ENCODE measurements at regions not wholly inside any gene's neighbourhood (a gene's known extent, or its start where the extent isn't known, plus 50 kb on each side); places are given as distances from the start of the nearest gene placed in this dataset.

GRCh38 chr18:67134911-67135310 is 381.6 kb downstream of the DSEL start:
- TF ChIP-seq SP1 (IDR thresholded peaks at IDR 0.05; ENCODE audit: low read depth) (no peak), SRF (IDR thresholded peaks at IDR 0.05; ENCODE audit: low read depth) (no peak), EZH2 (IDR thresholded peaks at IDR 0.05) (no peak), CTCF (IDR thresholded peaks at IDR 0.05 in 2 of 3, conservative IDR thresholded peaks at IDR 0.05 in 1 of 3; ENCODE audit: borderline replicate concordance in 1 of 3, insufficient read depth in 1 of 3, low read depth in 2 of 3, low read length in 2 of 3) (no peak), TCF7L2 (IDR thresholded peaks at IDR 0.05; ENCODE audit: borderline replicate concordance, extremely low read depth, insufficient read depth, insufficient read length) (no peak), YY1 (IDR thresholded peaks at IDR 0.05; ENCODE audit: extremely low read depth, insufficient replicate concordance, low read depth, low read length) (no peak)

Data from HCT116 (cell line).